ENCODE measurements at regions not wholly inside any gene's neighbourhood (a gene's known extent, or its start where the extent isn't known, plus 50 kb on each side); places are given as distances from the start of the nearest gene placed in this dataset.

- H3K4me1 Mint-ChIP-seq (ENCODE audit: unreplicated experiment) = peaks cover 2% of the 10 kb centered on the region
Observed at GRCh38 chr18:21998486-21998885, 170.9 kb upstream of the GATA6 start.

GRCh38 chr18:22001912-22002487, 167.4 kb upstream of the GATA6 start:
- no peak for TF ChIP-seq CTCF (IDR thresholded peaks at IDR 0.05; ENCODE audit: unreplicated experiment)
- H3K4me1 Mint-ChIP-seq (ENCODE audit: unreplicated experiment) = peaks cover 4% of the 10 kb centered on the region
- no peaks in the 10 kb centered on the region for H3K9me3 Mint-ChIP-seq (ENCODE audit: unreplicated experiment)
- DNase-seq (ENCODE audit: low spot score) = no peak
- H3K27me3 Mint-ChIP-seq (ENCODE audit: unreplicated experiment) = peaks cover 5% of the 10 kb centered on the region
- no peak overlapping the region for H3K4me3 Mint-ChIP-seq (ENCODE audit: unreplicated experiment)
- no peak overlapping the region for H3K27ac Mint-ChIP-seq (ENCODE audit: unreplicated experiment)
- H3K36me3 Mint-ChIP-seq (ENCODE audit: low read depth, unreplicated experiment) = no peaks in the 10 kb centered on the region

More at GRCh38 chr18:21998486-21998885, 170.9 kb upstream of the GATA6 start:
- no peak overlapping the region for H3K27ac Mint-ChIP-seq (ENCODE audit: unreplicated experiment)
- TF ChIP-seq CTCF (IDR thresholded peaks at IDR 0.05; ENCODE audit: unreplicated experiment) = no peak
- H3K4me3 Mint-ChIP-seq (ENCODE audit: unreplicated experiment) = no peak overlapping the region
- H3K36me3 Mint-ChIP-seq (ENCODE audit: low read depth, unreplicated experiment) = no peaks in the 10 kb centered on the region
- H3K9me3 Mint-ChIP-seq (ENCODE audit: unreplicated experiment) = no peaks in the 10 kb centered on the region
- peaks cover 5% of the 10 kb centered on the region for H3K27me3 Mint-ChIP-seq (ENCODE audit: unreplicated experiment)
- no peak for DNase-seq (ENCODE audit: low spot score)

- Mint-ChIP-seq H3K4me3 (ENCODE audit: unreplicated experiment) (no peak overlapping the region), H3K27ac (ENCODE audit: unreplicated experiment) (no peak overlapping the region), H3K9me3 (ENCODE audit: unreplicated experiment) (no peaks in the 10 kb centered on the region), H3K36me3 (ENCODE audit: low read depth, unreplicated experiment) (no peaks in the 10 kb centered on the region), H3K27me3 (ENCODE audit: unreplicated experiment) (peaks cover 5% of the 10 kb centered on the region), H3K4me1 (ENCODE audit: unreplicated experiment) (peaks cover 2% of the 10 kb centered on the region)
- DNase-seq (ENCODE audit: low spot score) = no peak
- no peak for TF ChIP-seq CTCF (IDR thresholded peaks at IDR 0.05; ENCODE audit: unreplicated experiment)
Observed at GRCh38 chr18:22005191-22005841, 164.1 kb upstream of the GATA6 start.

GRCh38 chr18:22006458-22006857, 162.9 kb upstream of the GATA6 start:
- no peaks in the 10 kb centered on the region for H3K36me3 Mint-ChIP-seq (ENCODE audit: low read depth, unreplicated experiment)
- H3K9me3 Mint-ChIP-seq (ENCODE audit: unreplicated experiment) = no peaks in the 10 kb centered on the region
- DNase-seq (ENCODE audit: low spot score) = no peak
- TF ChIP-seq CTCF (IDR thresholded peaks at IDR 0.05; ENCODE audit: unreplicated experiment) = no peak
- no peak overlapping the region for H3K27ac Mint-ChIP-seq (ENCODE audit: unreplicated experiment)
- H3K27me3 Mint-ChIP-seq (ENCODE audit: unreplicated experiment) = peaks cover 5% of the 10 kb centered on the region
- H3K4me3 Mint-ChIP-seq (ENCODE audit: unreplicated experiment) = no peak overlapping the region
- peaks cover 2% of the 10 kb centered on the region for H3K4me1 Mint-ChIP-seq (ENCODE audit: unreplicated experiment)

- peaks cover 2% of the 10 kb centered on the region for H3K27me3 Mint-ChIP-seq (ENCODE audit: unreplicated experiment)
Observed at GRCh38 chr18:22009242-22009641, 160.1 kb upstream of the GATA6 start.

More at GRCh38 chr18:22009242-22009641, 160.1 kb upstream of the GATA6 start:
- no peak for TF ChIP-seq CTCF (IDR thresholded peaks at IDR 0.05; ENCODE audit: unreplicated experiment)
- H3K4me3 Mint-ChIP-seq (ENCODE audit: unreplicated experiment) = no peak overlapping the region
- no peaks in the 10 kb centered on the region for H3K36me3 Mint-ChIP-seq (ENCODE audit: low read depth, unreplicated experiment)
- no peak overlapping the region for H3K27ac Mint-ChIP-seq (ENCODE audit: unreplicated experiment)
- H3K9me3 Mint-ChIP-seq (ENCODE audit: unreplicated experiment) = no peaks in the 10 kb centered on the region
- no peak for DNase-seq (ENCODE audit: low spot score)
- peaks cover 2% of the 10 kb centered on the region for H3K4me1 Mint-ChIP-seq (ENCODE audit: unreplicated experiment)
